Keratinocyte (primary cell): ENCODE measurements at regions not wholly inside any gene's neighbourhood (a gene's known extent, or its start where the extent isn't known, plus 50 kb on each side); places are given as distances from the start of the nearest gene placed in this dataset.
"Not testable (repeated sequence)": the region's sequence is repeated elsewhere in the genome, so short reads cannot be mapped to it uniquely, and the experiment has no call there.

Experiments used
- DNase-seq: peaks from one replicate; pipeline ENCODE4 v3.0.0-alpha.2; 2011; ENCODE audit warnings: low read depth, missing footprints, low spot score
- FAIRE-seq: peaks from 2 replicates; lab custom pipeline; 2011; peaks lifted over from hg19 to GRCh38; lab: Jason Lieb, UNC
- H2AFZ ChIP-seq: 2 replicates; pipeline ENCODE4 v1.6.0; 2012; ENCODE audit warnings: low read length, control low read depth, inconsistent platforms; ENCODE audit not compliant: control insufficient read depth
- H3K27ac ChIP-seq: 2 replicates; pipeline ENCODE4 v1.5.1; 2011; ENCODE audit warnings: low read length; ENCODE audit not compliant: control insufficient read depth, insufficient read depth
- H3K27me3 ChIP-seq: 3 replicates; pipeline ENCODE4 v1.6.0; 2011; ENCODE audit warnings: low read length; ENCODE audit not compliant: control insufficient read depth, insufficient read depth; ENCODE audit errors: extremely low read depth
- H3K36me3 ChIP-seq, 2 experiments: 2 replicates in 1 of 2; 3 replicates in 1 of 2; pipeline ENCODE4 v1.5.1; 2011; ENCODE audit warnings: low read length in 2 of 2, mild to moderate bottlenecking in 1 of 2; ENCODE audit not compliant: control insufficient read depth in 2 of 2, insufficient read depth in 2 of 2; ENCODE audit errors: extremely low read depth in 1 of 2
- H3K4me1 ChIP-seq: 3 replicates; pipeline ENCODE4 v1.5.1; 2011; ENCODE audit warnings: low read length; ENCODE audit not compliant: control insufficient read depth, insufficient read depth; ENCODE audit errors: extremely low read depth
- H3K4me2 ChIP-seq: 3 replicates; pipeline ENCODE4 v1.6.0; 2011; ENCODE audit warnings: low read depth, low read length; ENCODE audit not compliant: control insufficient read depth, insufficient read depth; ENCODE audit errors: extremely low read depth
- H3K4me3 ChIP-seq, 3 experiments: fragments of 200-600 bp in 1 of 3; sonication (generic) in 1 of 3; 2 replicates in 2 of 3; 3 replicates in 1 of 3; pipeline ENCODE4 v1.5.1; 2011 to 2016; ENCODE audit warnings: low read length in 3 of 3, mild to moderate bottlenecking in 3 of 3, control low read depth in 2 of 3, inconsistent platforms in 1 of 3, low read depth in 1 of 3, mixed read lengths in 1 of 3, mixed run types in 1 of 3, moderate library complexity in 1 of 3; ENCODE audit not compliant: control insufficient read depth in 2 of 3, insufficient read depth in 2 of 3; ENCODE audit errors: extremely low read depth in 1 of 3
- H3K79me2 ChIP-seq: 2 replicates; pipeline ENCODE4 v1.6.0; 2012; ENCODE audit warnings: low read length; ENCODE audit not compliant: control insufficient read depth, insufficient read depth
- H3K9ac ChIP-seq: 3 replicates; pipeline ENCODE4 v1.6.0; 2011; ENCODE audit warnings: low read length; ENCODE audit not compliant: control insufficient read depth, insufficient read depth; ENCODE audit errors: extremely low read depth
- H3K9me1 ChIP-seq: 3 replicates; pipeline ENCODE4 v1.6.0; 2011; ENCODE audit warnings: low read length; ENCODE audit not compliant: control insufficient read depth, insufficient read depth; ENCODE audit errors: extremely low read depth
- H3K9me3 ChIP-seq: 2 replicates; pipeline ENCODE4 v1.5.1; 2012; ENCODE audit warnings: low read depth, low read length; ENCODE audit not compliant: control insufficient read depth
- H4K20me1 ChIP-seq: 3 replicates; pipeline ENCODE4 v1.6.0; 2011; ENCODE audit warnings: low read length; ENCODE audit not compliant: control insufficient read depth, insufficient read depth; ENCODE audit errors: extremely low read depth
- CTCF ChIP-seq, 3 experiments: IDR thresholded peaks in 1 of 3; conservative IDR thresholded peaks in 1 of 3; optimal IDR thresholded peaks in 1 of 3; 2 replicates in 2 of 3; 3 replicates in 1 of 3; pipeline versions ENCODE3 to v1.5.1; 2011; ENCODE audit warnings: low read length in 3 of 3, mild to moderate bottlenecking in 3 of 3, moderate library complexity in 2 of 3, control low read depth in 1 of 3, inconsistent platforms in 1 of 3; ENCODE audit not compliant: insufficient read depth in 2 of 3; ENCODE audit errors: extremely low read depth in 1 of 3
- EZH2 ChIP-seq: IDR thresholded peaks from one replicate; pipeline ENCODE4 v1.6.1; 2012; ENCODE audit warnings: inconsistent platforms, mild to moderate bottlenecking, low read length, moderate library complexity
- dilution Hi-C: fragments of 300-500 bp; cut with MboI; formaldehyde crosslinking; loops from one replicate; pipeline ENCODE4 v1.7.0; 2020; ENCODE audit warnings: low sequenced_read_pairs; ENCODE audit not compliant: extremely low pct_ligation_motif_present

- Histone ChIP-seq H3K36me3 (no peaks in the 10 kb centered on the region), H3K27ac (no peak overlapping the region), H4K20me1 (no peaks in the 10 kb centered on the region), H2AFZ (no peak overlapping the region), H3K9ac (no peak overlapping the region), H3K4me1 (peaks cover 11% of the 10 kb centered on the region), H3K79me2 (no peaks in the 10 kb centered on the region), H3K9me3 (no peaks in the 10 kb centered on the region), H3K4me3 (no peak overlapping the region), H3K4me2 (no peak overlapping the region), H3K9me1 (no peaks in the 10 kb centered on the region), H3K27me3 (no peaks in the 10 kb centered on the region)
- no peak for TF ChIP-seq CTCF (optimal IDR thresholded peaks at IDR 0.05 in 1 of 3, IDR thresholded peaks at IDR 0.05 in 1 of 3, conservative IDR thresholded peaks at IDR 0.05 in 1 of 3; ENCODE audit: extremely low read depth in 1 of 3, insufficient read depth in 2 of 3, low read length in 3 of 3)
- no peak for TF ChIP-seq EZH2
- dilution Hi-C loops: no loop called here
- no peak for DNase-seq
- FAIRE-seq: no peak
Measured at GRCh38 chr14:51464411-51464810, 187.3 kb upstream of the FRMD6 start.

GRCh38 chr14:51465486-51465885 is 186.2 kb upstream of the FRMD6 start:
- Histone ChIP-seq H3K27ac (no peak overlapping the region), H4K20me1 (no peaks in the 10 kb centered on the region), H3K4me3 (no peak overlapping the region), H3K36me3 (no peaks in the 10 kb centered on the region), H3K9ac (no peak overlapping the region), H3K79me2 (no peaks in the 10 kb centered on the region), H2AFZ (no peak overlapping the region), H3K4me2 (no peak overlapping the region), H3K9me3 (no peaks in the 10 kb centered on the region), H3K27me3 (no peaks in the 10 kb centered on the region), H3K9me1 (no peaks in the 10 kb centered on the region), H3K4me1 (peaks cover 11% of the 10 kb centered on the region)
- no peak for DNase-seq
- TF ChIP-seq EZH2 (no peak), CTCF (optimal IDR thresholded peaks at IDR 0.05 in 1 of 3, IDR thresholded peaks at IDR 0.05 in 1 of 3, conservative IDR thresholded peaks at IDR 0.05 in 1 of 3; ENCODE audit: extremely low read depth in 1 of 3, insufficient read depth in 2 of 3, low read length in 3 of 3) (no peak)
- no peak for FAIRE-seq
- dilution Hi-C loops: no loop called here

GRCh38 chr14:51467392-51467791 is 184.3 kb upstream of the FRMD6 start:
- H3K9me1 ChIP-seq, H3K36me3 ChIP-seq, H3K9me3 ChIP-seq, H3K9ac ChIP-seq, H3K4me1 ChIP-seq, DNase-seq, H3K27ac ChIP-seq, FAIRE-seq, H3K4me3 ChIP-seq, H4K20me1 ChIP-seq, H3K79me2 ChIP-seq, dilution Hi-C loops, H3K27me3 ChIP-seq, H2AFZ ChIP-seq, H3K4me2 ChIP-seq: not testable (repeated sequence)
